H1 (cell line): ENCODE measurements at regions not wholly inside any gene's neighbourhood (a gene's known extent, or its start where the extent isn't known, plus 50 kb on each side); places are given as distances from the start of the nearest gene placed in this dataset.

Source experiments
- CTCF ChIA-PET: fragments of 300-600 bp; sonication (Branson Sonifier 250); formaldehyde crosslinking; loops from one replicate; lab custom pipeline; 2021; ENCODE audit not compliant: partially characterized antibody; lab: Charles Lee
- POLR2A ChIA-PET: fragments of 300-600 bp; sonication (Branson Sonifier 250); formaldehyde crosslinking; loops from one replicate; lab custom pipeline; 2021; ENCODE audit warnings: inconsistent platforms; ENCODE audit not compliant: partially characterized antibody; lab: Charles Lee
- DNase-seq, 2 experiments: peaks; one replicate each; pipeline versions ENCODE4 v3.0.0 to v3.0.0-alpha.2; 2010 to 2022; ENCODE audit warnings: low spot score in 2 of 2, low read depth in 1 of 2, mixed read lengths in 1 of 2
- FAIRE-seq: peaks from 2 replicates; lab custom pipeline; 2011; peaks lifted over from hg19 to GRCh38; lab: Jason Lieb, UNC
- H2AFZ ChIP-seq: 2 replicates; pipeline ENCODE4 v1.8.1; 2012; ENCODE audit warnings: low read length, inconsistent platforms
- H2AK5ac ChIP-seq: 2 replicates; pipeline ENCODE4 v1.6.1; 2013; ENCODE audit warnings: low read depth, low read length
- H2BK120ac ChIP-seq: replicated peaks from 2 replicates; pipeline ENCODE3; 2013; ENCODE audit warnings: low read depth, low read length, inconsistent platforms
- H2BK12ac ChIP-seq: 2 replicates; pipeline ENCODE4 v1.6.1; 2013; ENCODE audit warnings: low read depth, low read length
- H2BK15ac ChIP-seq: 2 replicates; pipeline ENCODE4 v1.6.1; 2013; ENCODE audit warnings: low read length
- H2BK20ac ChIP-seq: 2 replicates; pipeline ENCODE4 v1.6.1; 2013; ENCODE audit warnings: low read length
- H2BK5ac ChIP-seq: 2 replicates; pipeline ENCODE4 v1.6.1; 2013; ENCODE audit warnings: low read depth, low read length
- H3K14ac ChIP-seq: 2 replicates; pipeline ENCODE4 v1.6.1; 2013; ENCODE audit warnings: inconsistent platforms; ENCODE audit not compliant: insufficient read length
- H3K18ac ChIP-seq: 2 replicates; pipeline ENCODE4 v1.6.1; 2013; ENCODE audit warnings: low read length; ENCODE audit errors: extremely low read depth
- H3K23ac ChIP-seq: 2 replicates; pipeline ENCODE4 v1.6.1; 2013; ENCODE audit warnings: inconsistent platforms; ENCODE audit not compliant: insufficient read length
- H3K23me2 ChIP-seq: 2 replicates; pipeline ENCODE4 v1.6.1; 2013; ENCODE audit warnings: low read depth, low read length
- H3K27ac ChIP-seq: 2 replicates; pipeline ENCODE4 v1.6.1; 2011; ENCODE audit warnings: low read depth, low read length, inconsistent platforms
- H3K27me3 ChIP-seq, 4 experiments: replicated peaks in 1 of 4; 1 replicate in 1 of 4; 2 replicates in 3 of 4; pipeline versions ENCODE4 v1.6.1 to v1.8.1; 2011 to 2013; ENCODE audit warnings: low read length in 3 of 4, mild to moderate bottlenecking in 3 of 4, inconsistent platforms in 2 of 4, mixed read lengths in 2 of 4, moderate library complexity in 1 of 4; ENCODE audit not compliant: control insufficient read depth in 3 of 4, insufficient read depth in 3 of 4; ENCODE audit errors: extremely low read depth in 1 of 4
- H3K36me3 ChIP-seq, 4 experiments: 2 replicates each; pipeline versions ENCODE4 v1.6.1 to v1.8.1; 2011 to 2013; ENCODE audit warnings: mild to moderate bottlenecking in 4 of 4, low read length in 3 of 4, moderate library complexity in 2 of 4, control low read depth in 1 of 4, inconsistent platforms in 1 of 4; ENCODE audit not compliant: insufficient read depth in 4 of 4, control insufficient read depth in 2 of 4
- H3K4ac ChIP-seq: replicated peaks from 2 replicates; pipeline ENCODE3; 2013; ENCODE audit warnings: low read length, low read depth, mixed read lengths, inconsistent platforms; ENCODE audit not compliant: insufficient read length
- H3K4me1 ChIP-seq, 4 experiments: replicated peaks in 1 of 4; 1 replicate in 1 of 4; 2 replicates in 3 of 4; pipeline versions ENCODE4 v1.6.1 to v1.8.1; 2011 to 2013; ENCODE audit warnings: low read length in 3 of 4, inconsistent platforms in 2 of 4, mixed read lengths in 1 of 4; ENCODE audit not compliant: insufficient read depth in 4 of 4, control insufficient read depth in 3 of 4
- H3K4me2 ChIP-seq, 2 experiments: 2 replicates each; pipeline versions ENCODE4 v1.6.1 to v1.8.1; 2011 to 2013; ENCODE audit warnings: low read depth in 2 of 2, low read length in 2 of 2, control low read depth in 1 of 2, inconsistent platforms in 1 of 2, mild to moderate bottlenecking in 1 of 2; ENCODE audit not compliant: insufficient read depth in 1 of 2
- H3K4me3 ChIP-seq, 4 experiments: fragments of 200-600, 300-600 bp in 1 of 4; sonication (generic), shearing (Covaris generic), sonication (Bioruptor Twin) in 1 of 4; 2 replicates each; pipeline versions ENCODE4 v1.5.1 to v1.8.1; 2011 to 2016; ENCODE audit warnings: low read length in 4 of 4, low read depth in 3 of 4, control low read depth in 2 of 4, inconsistent platforms in 2 of 4, mild to moderate bottlenecking in 2 of 4, mixed read lengths in 1 of 4, moderate library complexity in 1 of 4; ENCODE audit not compliant: insufficient read depth in 2 of 4; ENCODE audit errors: extremely low read depth in 1 of 4
- H3K56ac ChIP-seq: replicated peaks from 2 replicates; pipeline ENCODE3; 2013; ENCODE audit warnings: low read depth, mild to moderate bottlenecking, mixed read lengths, low read length, inconsistent platforms; ENCODE audit not compliant: insufficient read length
- H3K79me1 ChIP-seq: 2 replicates; pipeline ENCODE4 v1.6.1; 2013; ENCODE audit warnings: low read depth, low read length, control low read depth
- H3K79me2 ChIP-seq, 2 experiments: 2 replicates each; pipeline versions ENCODE4 v1.6.1 to v1.8.1; 2012 to 2013; ENCODE audit warnings: low read length in 2 of 2, mild to moderate bottlenecking in 2 of 2, inconsistent platforms in 1 of 2; ENCODE audit not compliant: insufficient read depth in 2 of 2, control insufficient read depth in 1 of 2
- H3K9ac ChIP-seq, 4 experiments: replicated peaks in 1 of 4; 1 replicate in 1 of 4; 2 replicates in 3 of 4; pipeline versions ENCODE4 v1.6.1 to v1.8.1; 2011 to 2013; ENCODE audit warnings: low read depth in 3 of 4, low read length in 3 of 4, control low read depth in 2 of 4, mild to moderate bottlenecking in 2 of 4, moderate library complexity in 2 of 4, inconsistent platforms in 1 of 4; ENCODE audit errors: extremely low read depth in 1 of 4
- H3K9me3 ChIP-seq, 2 experiments: 2 replicates each; pipeline versions ENCODE4 v1.6.1 to v1.8.1; 2012 to 2013; ENCODE audit warnings: mild to moderate bottlenecking in 2 of 2, moderate library complexity in 2 of 2, control low read depth in 1 of 2, inconsistent platforms in 1 of 2, low read depth in 1 of 2, low read length in 1 of 2, mixed read lengths in 1 of 2; ENCODE audit not compliant: insufficient read depth in 2 of 2
- H4K20me1 ChIP-seq, 2 experiments: replicated peaks in 1 of 2; 2 replicates each; pipeline versions ENCODE3 to v1.8.1; 2011 to 2013; ENCODE audit warnings: inconsistent platforms in 2 of 2, low read length in 2 of 2, mild to moderate bottlenecking in 1 of 2; ENCODE audit not compliant: insufficient read depth in 2 of 2, control insufficient read depth in 1 of 2
- H4K5ac ChIP-seq: 2 replicates; pipeline ENCODE4 v1.6.1; 2013; ENCODE audit warnings: low read length, low read depth, mixed read lengths, inconsistent platforms; ENCODE audit not compliant: insufficient read length
- H4K8ac ChIP-seq: 2 replicates; pipeline ENCODE4 v1.8.0; 2013; ENCODE audit warnings: mild to moderate bottlenecking, moderate library complexity, low read length, inconsistent platforms; ENCODE audit not compliant: insufficient read depth; ENCODE audit errors: extremely low read depth
- H4K91ac ChIP-seq: replicated peaks from 2 replicates; pipeline ENCODE3; 2013; ENCODE audit warnings: low read length, mixed read lengths, inconsistent platforms; ENCODE audit not compliant: insufficient read length
- BRCA1 ChIP-seq: IDR thresholded peaks from 2 replicates; pipeline ENCODE4 v1.6.1; 2012; ENCODE audit warnings: low read depth, low read length, improper control_type of control experiment
- CHD2 ChIP-seq: IDR thresholded peaks from 2 replicates; pipeline ENCODE4 v1.6.1; 2012; ENCODE audit warnings: low read length, improper control_type of control experiment
- CREB1 ChIP-seq: IDR thresholded peaks from 2 replicates; pipeline ENCODE4 v1.6.1; 2012; ENCODE audit warnings: inconsistent platforms
- JUN ChIP-seq: IDR thresholded peaks from 2 replicates; pipeline ENCODE4 v1.6.1; 2011; ENCODE audit warnings: low read depth, mild to moderate bottlenecking, improper control_type of control experiment, low read length
- MAFK ChIP-seq: IDR thresholded peaks from 2 replicates; pipeline ENCODE4 v1.6.1; 2012; ENCODE audit warnings: low read depth, mild to moderate bottlenecking, improper control_type of control experiment, low read length
- POU5F1 ChIP-seq: IDR thresholded peaks from 2 replicates; pipeline ENCODE4 v1.6.1; 2011; ENCODE audit warnings: low read depth, mild to moderate bottlenecking, low read length, moderate library complexity
- RFX5 ChIP-seq: IDR thresholded peaks from 2 replicates; pipeline ENCODE4 v1.6.1; 2011; ENCODE audit warnings: low read depth, low read length, improper control_type of control experiment, borderline replicate concordance
- SAP30 ChIP-seq: fragments of 300-600 bp; sonication (generic); IDR thresholded peaks from 2 replicates; pipeline ENCODE4 v1.7.1; 2012; ENCODE audit warnings: low read length, moderate library complexity, mild to moderate bottlenecking, inconsistent platforms; ENCODE audit not compliant: insufficient read depth, insufficient replicate concordance
- TBP ChIP-seq: IDR thresholded peaks from 2 replicates; pipeline ENCODE4 v1.6.1; 2011; ENCODE audit warnings: low read depth, low read length, improper control_type of control experiment
- TF ChIP-seq, protein P1 (sequence below): IDR thresholded peaks from 2 replicates; pipeline ENCODE4 v1.6.1; 2012; ENCODE audit warnings: inconsistent platforms

DNA sequence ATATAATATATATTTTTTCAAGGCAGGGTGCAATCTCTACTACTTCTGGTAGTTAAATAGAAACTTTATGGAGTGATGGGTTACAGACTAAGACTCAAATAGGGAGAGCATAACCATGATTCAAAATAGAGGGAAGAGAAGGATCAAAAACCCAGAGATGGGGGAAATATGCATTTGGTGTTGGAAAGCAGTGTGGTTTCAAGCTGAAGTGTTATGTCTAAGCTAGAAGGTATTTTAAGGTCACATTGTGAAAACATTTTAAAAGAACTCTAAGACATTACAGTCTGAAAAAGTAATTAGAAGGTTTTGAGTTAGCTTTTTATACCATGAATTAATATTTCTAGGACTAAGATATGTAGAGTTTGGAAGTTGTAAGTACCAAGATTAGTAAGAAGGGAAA, 2741.4 kb downstream of the PCDH9 start:
- Histone ChIP-seq H4K8ac (no peak overlapping the region), H3K27me3 (no peaks in the 10 kb centered on the region), H3K27ac (no peak overlapping the region), H4K5ac (no peak overlapping the region), H3K56ac (no peak overlapping the region), H3K14ac (no peak overlapping the region), H3K79me1 (no peaks in the 10 kb centered on the region), H2BK5ac (no peak overlapping the region), H3K4me2 (no peak overlapping the region), H2BK20ac (no peak overlapping the region), H3K36me3 (no peaks in the 10 kb centered on the region), H2BK120ac (no peak overlapping the region), H2AK5ac (no peak overlapping the region), H3K9me3 (no peaks in the 10 kb centered on the region), H3K18ac (no peak overlapping the region), H4K91ac (no peak overlapping the region), H2BK15ac (no peak overlapping the region), H4K20me1 (no peaks in the 10 kb centered on the region), H3K4me1 (no peaks in the 10 kb centered on the region), H3K79me2 (no peaks in the 10 kb centered on the region), H2BK12ac (no peak overlapping the region), H3K23me2 (no peaks in the 10 kb centered on the region), H3K4ac (no peak overlapping the region), H3K9ac (no peak overlapping the region), H3K23ac (no peak overlapping the region), H3K4me3 (no peak overlapping the region), H2AFZ (no peak overlapping the region)
- no peak for TF ChIP-seq POU5F1
- no peak for TF ChIP-seq TBP
- no peak for TF ChIP-seq JUN
- no peak for TF ChIP-seq MAFK
- no peak for TF ChIP-seq SAP30
- TF ChIP-seq CREB1 = no peak
- TF ChIP-seq, protein P1, sequence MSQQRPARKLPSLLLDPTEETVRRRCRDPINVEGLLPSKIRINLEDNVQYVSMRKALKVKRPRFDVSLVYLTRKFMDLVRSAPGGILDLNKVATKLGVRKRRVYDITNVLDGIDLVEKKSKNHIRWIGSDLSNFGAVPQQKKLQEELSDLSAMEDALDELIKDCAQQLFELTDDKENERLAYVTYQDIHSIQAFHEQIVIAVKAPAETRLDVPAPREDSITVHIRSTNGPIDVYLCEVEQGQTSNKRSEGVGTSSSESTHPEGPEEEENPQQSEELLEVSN = no peak
- no peak for TF ChIP-seq RFX5
- TF ChIP-seq BRCA1 = no peak
- TF ChIP-seq CHD2 = no peak
- ChIA-PET CTCF (interaction anchor here (0.7 kb wide), 1 partner anchor 9 kb away, joined by 3 read pairs; no protein-coding TSS in a partner anchor), POLR2A (no interaction called here)
- FAIRE-seq = no peak
- no peak for DNase-seq
